Neural progenitor cell (in vitro differentiated cells): ENCODE measurements at regions not wholly inside any gene's neighbourhood (a gene's known extent, or its start where the extent isn't known, plus 50 kb on each side); places are given as distances from the start of the nearest gene placed in this dataset.
"Not testable (repeated sequence)": the region's sequence is repeated elsewhere in the genome, so short reads cannot be mapped to it uniquely, and the experiment has no call there.

Experiments used
- DNase-seq: peaks from one replicate; pipeline ENCODE4 v3.0.0-alpha.2; 2016; ENCODE audit warnings: low spot score
- H2AFZ ChIP-seq: fragments of 200-600 bp; sonication (generic); replicated peaks from 2 replicates; pipeline ENCODE4 v1.6.1; 2016; ENCODE audit warnings: antibody characterized with exemption
- H3F3A ChIP-seq: fragments of 200-600 bp; sonication (generic); 2 replicates; pipeline ENCODE4 v1.6.1; 2016; ENCODE audit warnings: antibody characterized with exemption, low read depth
- H3K27ac ChIP-seq: fragments of 200-600 bp; sonication (generic); 2 replicates; pipeline ENCODE4 v1.5.1; 2016; ENCODE audit warnings: mild to moderate bottlenecking
- H3K27me3 ChIP-seq: fragments of 200-600 bp; sonication (generic); 2 replicates; pipeline ENCODE4 v1.6.1; 2016; ENCODE audit warnings: mild to moderate bottlenecking, moderate library complexity
- H3K36me3 ChIP-seq: fragments of 200-600 bp; sonication (generic); 2 replicates; pipeline ENCODE4 v1.5.1; 2016
- H3K4me1 ChIP-seq: fragments of 200-600 bp; sonication (generic); 2 replicates; pipeline ENCODE4 v1.6.1; 2016; ENCODE audit warnings: mixed run types
- H3K4me2 ChIP-seq: fragments of 200-600 bp; sonication (generic); 2 replicates; pipeline ENCODE4 v1.6.1; 2016
- H3K4me3 ChIP-seq: fragments of 200-600 bp; sonication (generic); 2 replicates; pipeline ENCODE4 v1.5.1; 2016
- H3K79me2 ChIP-seq: fragments of 200-600 bp; sonication (generic); 2 replicates; pipeline ENCODE4 v1.6.1; 2016; ENCODE audit warnings: low read depth
- H3K9ac ChIP-seq: fragments of 200-600 bp; sonication (generic); 2 replicates; pipeline ENCODE4 v1.6.1; 2016
- H3K9me3 ChIP-seq: fragments of 200-600 bp; sonication (generic); 2 replicates; pipeline ENCODE4 v1.5.1; 2016; ENCODE audit warnings: low read depth
- H4K20me1 ChIP-seq: fragments of 200-600 bp; sonication (generic); 2 replicates; pipeline ENCODE4 v1.6.1; 2016; ENCODE audit warnings: low read depth
- H3K27ac Mint-ChIP-seq: 3 replicates; pipeline ENCODE4 v1.8.0; 2021; ENCODE audit warnings: mixed read lengths
- H3K27me3 Mint-ChIP-seq: 2 replicates; pipeline ENCODE4 v1.8.0; 2022; ENCODE audit warnings: low read depth, mild to moderate bottlenecking, inconsistent platforms, moderate library complexity, mixed read lengths; ENCODE audit not compliant: insufficient read depth
- H3K36me3 Mint-ChIP-seq: 3 replicates; pipeline ENCODE4 v1.8.0; 2021; ENCODE audit warnings: mixed read lengths
- H3K4me1 Mint-ChIP-seq: 3 replicates; pipeline ENCODE4 v1.8.0; 2021; ENCODE audit warnings: mixed read lengths
- H3K4me3 Mint-ChIP-seq: 3 replicates; pipeline ENCODE4 v1.8.0; 2021; ENCODE audit warnings: mild to moderate bottlenecking, moderate library complexity, mixed read lengths
- H3K9me3 Mint-ChIP-seq: 3 replicates; pipeline ENCODE4 v1.8.0; 2020; ENCODE audit warnings: mixed read lengths
- EZH2 ChIP-seq: fragments of 200-600 bp; sonication (generic); IDR thresholded peaks from 2 replicates; pipeline ENCODE4 v1.6.1; 2017; ENCODE audit warnings: antibody characterized with exemption, mild to moderate bottlenecking, moderate library complexity
- EZH2phosphoT487 ChIP-seq: fragments of 200-600 bp; sonication (generic); IDR thresholded peaks from 2 replicates; pipeline ENCODE4 v1.6.1; 2017; ENCODE audit warnings: antibody characterized with exemption
- TF ChIP-seq, protein P1 (sequence below): fragments of 200-600 bp; sonication (generic); IDR thresholded peaks from 2 replicates; pipeline ENCODE4 v1.5.1; 2017; ENCODE audit warnings: antibody characterized with exemption, mild to moderate bottlenecking

DNA sequence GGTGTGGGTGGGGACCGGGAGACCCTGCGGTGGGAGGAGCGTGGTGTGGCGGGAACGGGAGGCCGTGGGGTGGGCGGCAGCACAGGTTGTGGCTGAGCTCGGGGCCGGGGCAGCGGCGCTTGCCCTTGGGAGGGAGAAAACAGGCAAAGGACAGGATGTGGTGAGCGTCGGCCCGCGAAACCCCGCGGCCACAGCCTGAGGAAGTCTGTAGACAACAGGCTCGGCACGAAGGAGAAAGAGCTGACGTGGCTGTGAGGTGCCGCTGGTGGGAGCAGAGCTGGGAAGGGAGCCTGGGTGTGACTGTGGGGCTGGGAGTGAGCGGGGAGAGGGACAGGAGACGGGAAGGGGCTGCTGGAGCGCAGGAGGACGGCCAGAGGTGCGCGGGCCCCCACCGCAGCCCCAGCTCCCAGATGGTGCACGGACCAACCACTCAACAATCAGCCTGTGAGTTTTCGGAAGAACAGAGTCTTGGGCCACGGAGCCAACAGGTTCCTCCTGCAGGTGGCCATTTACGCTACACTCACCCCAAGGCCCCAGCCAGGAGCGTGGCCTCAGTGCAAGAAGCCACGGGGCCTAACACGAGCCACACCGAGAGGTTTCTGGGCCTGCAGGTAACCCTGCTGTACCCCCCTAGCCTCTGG, 202.8 kb downstream of the DLL1 start:
- no peaks in the 10 kb centered on the region for H3K79me2 ChIP-seq
- no peaks in the 10 kb centered on the region for H3K36me3 ChIP-seq
- H3K4me2 ChIP-seq = no peak overlapping the region
- no peaks in the 10 kb centered on the region for H3K36me3 Mint-ChIP-seq
- no peaks in the 10 kb centered on the region for H3F3A ChIP-seq
- H4K20me1 ChIP-seq = no peaks in the 10 kb centered on the region
- H3K27me3 ChIP-seq = no peaks in the 10 kb centered on the region
- peaks cover 6% of the 10 kb centered on the region for H3K27me3 Mint-ChIP-seq
- TF ChIP-seq EZH2 (no peak), EZH2phosphoT487 (no peak)
- TF ChIP-seq, protein P1, sequence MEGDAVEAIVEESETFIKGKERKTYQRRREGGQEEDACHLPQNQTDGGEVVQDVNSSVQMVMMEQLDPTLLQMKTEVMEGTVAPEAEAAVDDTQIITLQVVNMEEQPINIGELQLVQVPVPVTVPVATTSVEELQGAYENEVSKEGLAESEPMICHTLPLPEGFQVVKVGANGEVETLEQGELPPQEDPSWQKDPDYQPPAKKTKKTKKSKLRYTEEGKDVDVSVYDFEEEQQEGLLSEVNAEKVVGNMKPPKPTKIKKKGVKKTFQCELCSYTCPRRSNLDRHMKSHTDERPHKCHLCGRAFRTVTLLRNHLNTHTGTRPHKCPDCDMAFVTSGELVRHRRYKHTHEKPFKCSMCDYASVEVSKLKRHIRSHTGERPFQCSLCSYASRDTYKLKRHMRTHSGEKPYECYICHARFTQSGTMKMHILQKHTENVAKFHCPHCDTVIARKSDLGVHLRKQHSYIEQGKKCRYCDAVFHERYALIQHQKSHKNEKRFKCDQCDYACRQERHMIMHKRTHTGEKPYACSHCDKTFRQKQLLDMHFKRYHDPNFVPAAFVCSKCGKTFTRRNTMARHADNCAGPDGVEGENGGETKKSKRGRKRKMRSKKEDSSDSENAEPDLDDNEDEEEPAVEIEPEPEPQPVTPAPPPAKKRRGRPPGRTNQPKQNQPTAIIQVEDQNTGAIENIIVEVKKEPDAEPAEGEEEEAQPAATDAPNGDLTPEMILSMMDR = no peak
- H2AFZ ChIP-seq = no peak overlapping the region
- no peak overlapping the region for H3K27ac ChIP-seq
- peak overlapping the region; percentile 63 for H3K27ac Mint-ChIP-seq
- H3K9me3 Mint-ChIP-seq = no peaks in the 10 kb centered on the region
- peaks cover 15% of the 10 kb centered on the region for H3K4me1 Mint-ChIP-seq
- no peaks in the 10 kb centered on the region for H3K9me3 ChIP-seq
- DNase-seq = no peak
- H3K4me3 ChIP-seq = no peak overlapping the region
- H3K4me1 ChIP-seq = no peaks in the 10 kb centered on the region
- no peak overlapping the region for H3K9ac ChIP-seq
- no peak overlapping the region for H3K4me3 Mint-ChIP-seq

DNA sequence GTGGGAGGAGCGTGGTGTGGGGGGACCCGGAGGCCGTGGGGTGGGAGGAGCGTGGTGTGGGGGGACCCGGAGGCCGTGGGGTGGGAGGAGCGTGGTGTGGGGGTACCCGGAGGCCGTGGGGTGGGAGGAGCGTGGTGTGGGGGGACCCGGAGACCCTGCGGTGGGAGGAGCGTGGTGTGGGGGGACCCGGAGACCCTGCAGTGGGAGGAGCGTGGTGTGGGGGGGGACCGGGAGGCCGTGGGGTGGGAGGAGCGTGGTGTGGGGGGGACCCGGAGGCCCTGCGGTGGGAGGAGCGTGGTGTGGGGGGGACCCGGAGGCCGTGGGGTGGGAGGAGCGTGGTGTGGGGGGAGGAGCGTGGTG, 203.5 kb downstream of the DLL1 start:
- not testable (repeated sequence) for H3K27me3 ChIP-seq, H3K36me3 ChIP-seq, H4K20me1 ChIP-seq, DNase-seq, H3K4me3 ChIP-seq, H3F3A ChIP-seq, H3K27ac ChIP-seq, H3K9ac ChIP-seq, H3K79me2 ChIP-seq, H3K4me2 ChIP-seq, H3K4me1 ChIP-seq, H3K9me3 Mint-ChIP-seq, H3K9me3 ChIP-seq, H3K4me3 Mint-ChIP-seq, H2AFZ ChIP-seq, H3K27me3 Mint-ChIP-seq, H3K27ac Mint-ChIP-seq, H3K36me3 Mint-ChIP-seq
- peaks cover 21% of the 10 kb centered on the region for H3K4me1 Mint-ChIP-seq

DNA sequence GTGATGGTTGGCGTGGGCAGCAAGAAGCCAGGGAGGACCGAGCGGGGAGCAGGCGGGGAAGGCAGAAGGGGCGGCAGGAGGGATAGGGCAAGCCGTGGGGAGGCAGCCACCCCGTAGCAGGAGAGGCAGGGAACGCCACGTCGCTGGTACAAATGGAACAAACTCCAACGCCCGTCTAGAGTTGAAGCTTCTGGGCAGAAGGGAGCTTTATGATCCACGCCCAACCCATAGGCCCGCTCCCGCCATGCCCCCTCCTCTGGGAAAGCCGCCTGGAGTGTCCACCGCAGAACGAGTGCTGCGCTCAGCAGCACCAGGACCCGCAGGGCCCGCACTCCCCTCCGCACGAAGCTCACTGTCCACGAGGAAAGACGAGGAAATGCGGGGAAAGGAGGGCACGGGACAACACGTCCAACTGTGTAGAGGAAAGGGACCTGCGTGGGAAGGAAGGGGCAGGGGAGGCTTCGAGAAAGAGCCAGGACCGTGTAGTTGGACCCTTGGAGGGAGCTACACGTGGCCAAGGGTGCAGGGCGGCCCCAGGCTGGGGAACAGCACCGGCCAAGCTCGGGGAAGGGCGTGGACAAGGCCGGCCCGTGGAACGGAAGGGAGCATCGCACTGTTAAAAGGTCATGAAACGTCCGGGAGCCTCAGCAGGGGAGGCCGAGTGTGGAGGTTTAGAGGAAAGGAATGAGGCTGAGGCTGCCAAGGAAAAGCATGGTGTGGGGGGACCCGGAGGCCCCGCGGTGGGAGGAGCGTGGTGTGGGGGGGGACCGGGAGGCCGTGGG, 204.0 kb downstream of the DLL1 start:
- no peak overlapping the region for H3K4me3 ChIP-seq
- no peak overlapping the region for H3K27ac ChIP-seq
- TF ChIP-seq, protein P1 = no peak
- TF ChIP-seq EZH2 (no peak), EZH2phosphoT487 (no peak)
- H3K4me2 ChIP-seq = no peak overlapping the region
- DNase-seq = no peak
- no peaks in the 10 kb centered on the region for H4K20me1 ChIP-seq
- H3K79me2 ChIP-seq = no peaks in the 10 kb centered on the region
- H3K4me1 ChIP-seq = peaks cover 8% of the 10 kb centered on the region
- no peaks in the 10 kb centered on the region for H3K36me3 ChIP-seq
- Mint-ChIP-seq H3K27ac (peak overlapping the region; percentile 87), H3K4me1 (peaks cover 27% of the 10 kb centered on the region), H3K4me3 (no peak overlapping the region), H3K36me3 (no peaks in the 10 kb centered on the region), H3K27me3 (peaks cover 9% of the 10 kb centered on the region), H3K9me3 (no peaks in the 10 kb centered on the region)
- H3F3A ChIP-seq = peaks cover 1% of the 10 kb centered on the region
- no peaks in the 10 kb centered on the region for H3K9me3 ChIP-seq
- H2AFZ ChIP-seq = no peak overlapping the region
- no peaks in the 10 kb centered on the region for H3K27me3 ChIP-seq
- H3K9ac ChIP-seq = no peak overlapping the region
